ENCODE measurements at regions not wholly inside any gene's neighbourhood (a gene's known extent, or its start where the extent isn't known, plus 50 kb on each side); places are given as distances from the start of the nearest gene placed in this dataset.

DNA sequence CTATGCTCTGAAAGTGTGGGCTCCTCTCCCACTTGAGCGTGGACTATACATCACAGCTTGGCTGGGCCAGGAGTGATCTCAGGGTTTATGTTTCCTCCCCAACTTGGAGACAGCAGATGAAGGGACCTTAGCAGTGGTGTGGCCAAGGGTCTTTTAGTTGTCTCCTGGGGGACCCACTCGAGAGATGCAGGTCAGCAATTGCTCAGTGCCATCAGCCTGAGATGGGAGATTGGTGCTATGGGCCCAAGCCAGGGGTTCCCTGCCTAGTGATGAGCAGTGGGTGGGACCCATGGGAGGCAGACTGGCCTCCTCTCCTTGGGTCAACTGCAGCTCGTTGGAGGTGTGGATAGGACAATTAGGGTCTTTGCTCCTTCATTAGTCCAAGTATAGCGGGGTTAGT, 510.5 kb upstream of the FSHR start:
- TF ChIP-seq POLR2AphosphoS5 (IDR thresholded peaks at IDR 0.05; ENCODE audit: low read depth, low read length) (no peak), SIN3A (IDR thresholded peaks at IDR 0.05; ENCODE audit: borderline replicate concordance, insufficient read depth, low read depth, low read length) (no peak), TCF7L2 (IDR thresholded peaks at IDR 0.05; ENCODE audit: low read depth, low read length) (no peak)
- TF ChIP-seq, protein P1, sequence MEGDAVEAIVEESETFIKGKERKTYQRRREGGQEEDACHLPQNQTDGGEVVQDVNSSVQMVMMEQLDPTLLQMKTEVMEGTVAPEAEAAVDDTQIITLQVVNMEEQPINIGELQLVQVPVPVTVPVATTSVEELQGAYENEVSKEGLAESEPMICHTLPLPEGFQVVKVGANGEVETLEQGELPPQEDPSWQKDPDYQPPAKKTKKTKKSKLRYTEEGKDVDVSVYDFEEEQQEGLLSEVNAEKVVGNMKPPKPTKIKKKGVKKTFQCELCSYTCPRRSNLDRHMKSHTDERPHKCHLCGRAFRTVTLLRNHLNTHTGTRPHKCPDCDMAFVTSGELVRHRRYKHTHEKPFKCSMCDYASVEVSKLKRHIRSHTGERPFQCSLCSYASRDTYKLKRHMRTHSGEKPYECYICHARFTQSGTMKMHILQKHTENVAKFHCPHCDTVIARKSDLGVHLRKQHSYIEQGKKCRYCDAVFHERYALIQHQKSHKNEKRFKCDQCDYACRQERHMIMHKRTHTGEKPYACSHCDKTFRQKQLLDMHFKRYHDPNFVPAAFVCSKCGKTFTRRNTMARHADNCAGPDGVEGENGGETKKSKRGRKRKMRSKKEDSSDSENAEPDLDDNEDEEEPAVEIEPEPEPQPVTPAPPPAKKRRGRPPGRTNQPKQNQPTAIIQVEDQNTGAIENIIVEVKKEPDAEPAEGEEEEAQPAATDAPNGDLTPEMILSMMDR (IDR thresholded peaks at IDR 0.05): no peak
- TF ChIP-seq, protein P2, sequence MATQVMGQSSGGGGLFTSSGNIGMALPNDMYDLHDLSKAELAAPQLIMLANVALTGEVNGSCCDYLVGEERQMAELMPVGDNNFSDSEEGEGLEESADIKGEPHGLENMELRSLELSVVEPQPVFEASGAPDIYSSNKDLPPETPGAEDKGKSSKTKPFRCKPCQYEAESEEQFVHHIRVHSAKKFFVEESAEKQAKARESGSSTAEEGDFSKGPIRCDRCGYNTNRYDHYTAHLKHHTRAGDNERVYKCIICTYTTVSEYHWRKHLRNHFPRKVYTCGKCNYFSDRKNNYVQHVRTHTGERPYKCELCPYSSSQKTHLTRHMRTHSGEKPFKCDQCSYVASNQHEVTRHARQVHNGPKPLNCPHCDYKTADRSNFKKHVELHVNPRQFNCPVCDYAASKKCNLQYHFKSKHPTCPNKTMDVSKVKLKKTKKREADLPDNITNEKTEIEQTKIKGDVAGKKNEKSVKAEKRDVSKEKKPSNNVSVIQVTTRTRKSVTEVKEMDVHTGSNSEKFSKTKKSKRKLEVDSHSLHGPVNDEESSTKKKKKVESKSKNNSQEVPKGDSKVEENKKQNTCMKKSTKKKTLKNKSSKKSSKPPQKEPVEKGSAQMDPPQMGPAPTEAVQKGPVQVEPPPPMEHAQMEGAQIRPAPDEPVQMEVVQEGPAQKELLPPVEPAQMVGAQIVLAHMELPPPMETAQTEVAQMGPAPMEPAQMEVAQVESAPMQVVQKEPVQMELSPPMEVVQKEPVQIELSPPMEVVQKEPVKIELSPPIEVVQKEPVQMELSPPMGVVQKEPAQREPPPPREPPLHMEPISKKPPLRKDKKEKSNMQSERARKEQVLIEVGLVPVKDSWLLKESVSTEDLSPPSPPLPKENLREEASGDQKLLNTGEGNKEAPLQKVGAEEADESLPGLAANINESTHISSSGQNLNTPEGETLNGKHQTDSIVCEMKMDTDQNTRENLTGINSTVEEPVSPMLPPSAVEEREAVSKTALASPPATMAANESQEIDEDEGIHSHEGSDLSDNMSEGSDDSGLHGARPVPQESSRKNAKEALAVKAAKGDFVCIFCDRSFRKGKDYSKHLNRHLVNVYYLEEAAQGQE (IDR thresholded peaks at IDR 0.05; ENCODE audit: insufficient read depth in 1 of 2, low read depth in 2 of 2, low read length in 1 of 2): no peak

Data from Panc1 (cell line).